Body of pancreas (tissue), 4 donors: ENCODE measurements at regions not wholly inside any gene's neighbourhood (a gene's known extent, or its start where the extent isn't known, plus 50 kb on each side); places are given as distances from the start of the nearest gene placed in this dataset.

Source experiments
- CTCF ChIP-seq, 7 experiments: fragments of 450-650 bp in 4 of 7; fragments of 200-600 bp in 3 of 7; sonication (generic) in 3 of 7; IDR thresholded peaks; one replicate each; pipeline ENCODE4 v1.5.1; 2016 to 2019; ENCODE audit warnings: antibody characterized with exemption in 7 of 7
- POLR2A ChIP-seq, 3 donors: fragments of 450-650 bp; IDR thresholded peaks; one replicate each; pipeline ENCODE4 v1.6.1; 2016; ENCODE audit warnings: antibody characterized with exemption in 3 of 3, mild to moderate bottlenecking in 2 of 3

GRCh38 chr13:85436029-85436428 is 363.2 kb downstream of the SLITRK6 start:
- TF ChIP-seq CTCF (IDR thresholded peaks at IDR 0.05) (no peak), POLR2A (IDR thresholded peaks at IDR 0.05) (no peak)
